GM12865 (cell line): ENCODE measurements at regions not wholly inside any gene's neighbourhood (a gene's known extent, or its start where the extent isn't known, plus 50 kb on each side); places are given as distances from the start of the nearest gene placed in this dataset.
"Not testable (repeated sequence)": the region's sequence is repeated elsewhere in the genome, so short reads cannot be mapped to it uniquely, and the experiment has no call there.

Source experiments
- DNase-seq: peaks from one replicate; pipeline ENCODE4 v3.0.0; 2010; ENCODE audit warnings: low read depth
- H3K4me3 ChIP-seq: 2 replicates; pipeline ENCODE4 v1.5.1; 2011; ENCODE audit warnings: mild to moderate bottlenecking, low read depth, low read length, control low read depth
- CTCF ChIP-seq: IDR thresholded peaks from 2 replicates; pipeline ENCODE4 v1.5.1; 2011; ENCODE audit warnings: low read length, control low read depth, low read depth, inconsistent platforms; ENCODE audit not compliant: insufficient read depth; ENCODE audit errors: missing control alignments

GRCh38 chr18:55953326-55953725, 365.3 kb upstream of the TCF4 start:
- DNase-seq, result no peak
- TF ChIP-seq CTCF, result no peak
- H3K4me3 ChIP-seq, result no peak overlapping the region

- H3K4me3 ChIP-seq, DNase-seq: not testable (repeated sequence)
Observed at GRCh38 chr18:55951738-55952137, 363.7 kb upstream of the TCF4 start.

GRCh38 chr18:55950379-55951166, 362.6 kb upstream of the TCF4 start:
- DNase-seq, result no peak
- no peak for TF ChIP-seq CTCF
- no peak overlapping the region for H3K4me3 ChIP-seq

GRCh38 chr18:55934821-55935220, 346.8 kb upstream of the TCF4 start:
- no peak overlapping the region for H3K4me3 ChIP-seq
- no peak for DNase-seq
- no peak for TF ChIP-seq CTCF

GRCh38 chr18:55932675-55933074, 344.7 kb upstream of the TCF4 start:
- no peak for TF ChIP-seq CTCF
- no peak overlapping the region for H3K4me3 ChIP-seq
- DNase-seq, result no peak

- no peak for TF ChIP-seq CTCF
- H3K4me3 ChIP-seq, result no peak overlapping the region
- DNase-seq, result no peak
Observed at GRCh38 chr18:55927831-55928230, 339.8 kb upstream of the TCF4 start.

GRCh38 chr18:55925772-55926171, 337.8 kb upstream of the TCF4 start:
- no peak for DNase-seq
- H3K4me3 ChIP-seq, result no peak overlapping the region
- no peak for TF ChIP-seq CTCF
